ENCODE measurements at regions not wholly inside any gene's neighbourhood (a gene's known extent, or its start where the extent isn't known, plus 50 kb on each side); places are given as distances from the start of the nearest gene placed in this dataset.

- H3K4me1 ChIP-seq (ENCODE audit: insufficient read depth): no peaks in the 10 kb centered on the region
- intact Hi-C loops (cut with DNase I): no loop called here
- H3K36me3 ChIP-seq: no peaks in the 10 kb centered on the region
- no peak for DNase-seq
- WGBS, 3 donors: 39 to 49% (median 45%) methylated on average over 1 of the region's 1 CpG
- TF ChIP-seq EP300 (IDR thresholded peaks at IDR 0.05): no peak
- no peak for TF ChIP-seq POLR2A (IDR thresholded peaks at IDR 0.05)
- TF ChIP-seq, protein P1, sequence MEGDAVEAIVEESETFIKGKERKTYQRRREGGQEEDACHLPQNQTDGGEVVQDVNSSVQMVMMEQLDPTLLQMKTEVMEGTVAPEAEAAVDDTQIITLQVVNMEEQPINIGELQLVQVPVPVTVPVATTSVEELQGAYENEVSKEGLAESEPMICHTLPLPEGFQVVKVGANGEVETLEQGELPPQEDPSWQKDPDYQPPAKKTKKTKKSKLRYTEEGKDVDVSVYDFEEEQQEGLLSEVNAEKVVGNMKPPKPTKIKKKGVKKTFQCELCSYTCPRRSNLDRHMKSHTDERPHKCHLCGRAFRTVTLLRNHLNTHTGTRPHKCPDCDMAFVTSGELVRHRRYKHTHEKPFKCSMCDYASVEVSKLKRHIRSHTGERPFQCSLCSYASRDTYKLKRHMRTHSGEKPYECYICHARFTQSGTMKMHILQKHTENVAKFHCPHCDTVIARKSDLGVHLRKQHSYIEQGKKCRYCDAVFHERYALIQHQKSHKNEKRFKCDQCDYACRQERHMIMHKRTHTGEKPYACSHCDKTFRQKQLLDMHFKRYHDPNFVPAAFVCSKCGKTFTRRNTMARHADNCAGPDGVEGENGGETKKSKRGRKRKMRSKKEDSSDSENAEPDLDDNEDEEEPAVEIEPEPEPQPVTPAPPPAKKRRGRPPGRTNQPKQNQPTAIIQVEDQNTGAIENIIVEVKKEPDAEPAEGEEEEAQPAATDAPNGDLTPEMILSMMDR (IDR thresholded peaks at IDR 0.05): no peak
- no peaks in the 10 kb centered on the region for H3K27me3 ChIP-seq
- no peak overlapping the region for H3K4me3 ChIP-seq
- no peak overlapping the region for H3K27ac ChIP-seq
- no peaks in the 10 kb centered on the region for H3K9me3 ChIP-seq
Measured at GRCh38 chr3:154775821-154776548, 304.1 kb upstream of the MME start.

DNA sequence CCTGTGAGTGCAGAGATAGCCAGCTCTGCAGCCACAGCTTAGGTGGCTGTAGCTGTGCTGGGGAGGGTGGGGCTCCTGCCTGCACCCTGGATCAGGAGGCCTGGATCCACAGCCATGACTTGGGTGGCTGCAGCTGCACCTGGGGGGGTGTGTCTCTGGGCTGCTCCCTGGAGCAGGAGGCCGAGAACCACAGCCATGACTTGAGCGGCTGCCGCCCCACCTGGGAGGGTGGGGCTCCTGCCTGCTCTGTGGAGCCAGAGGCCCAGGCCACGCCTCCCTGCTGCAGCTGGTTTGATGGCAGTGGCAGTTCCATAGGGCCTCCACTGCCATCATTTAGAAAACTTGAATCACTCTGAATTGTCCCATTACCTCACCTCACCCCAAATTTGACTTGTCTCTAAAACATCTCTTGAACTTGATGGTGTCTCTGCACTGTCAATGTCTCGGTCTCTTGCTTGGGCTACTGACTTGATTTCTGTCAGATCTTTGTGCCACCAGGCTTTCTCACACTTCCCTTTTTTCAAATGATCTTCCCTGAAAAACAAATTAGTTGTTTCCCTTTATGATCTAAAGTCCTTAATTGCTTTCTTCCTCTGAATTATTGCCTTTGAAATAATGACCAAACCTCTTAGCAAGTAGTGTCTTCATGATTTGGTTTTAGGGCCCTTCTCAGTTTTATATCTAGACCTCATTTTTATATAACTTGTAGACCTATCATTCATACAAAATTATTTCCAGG is 313.2 kb upstream of the MME start:
- intact Hi-C loops (cut with DNase I): no loop called here
- TF ChIP-seq EP300 (IDR thresholded peaks at IDR 0.05) (no peak), POLR2A (IDR thresholded peaks at IDR 0.05) (no peak)
- TF ChIP-seq, protein P1 (IDR thresholded peaks at IDR 0.05): no peak
- no peaks in the 10 kb centered on the region for H3K36me3 ChIP-seq
- no peak for DNase-seq
- H3K4me1 ChIP-seq (ENCODE audit: insufficient read depth): no peaks in the 10 kb centered on the region
- no peak overlapping the region for H3K4me3 ChIP-seq
- 88 to 93% (median 92%) methylated on average over 5 of the region's 5 CpGs for WGBS, 3 donors
- H3K27me3 ChIP-seq: no peaks in the 10 kb centered on the region
- H3K27ac ChIP-seq: no peak overlapping the region
- no peaks in the 10 kb centered on the region for H3K9me3 ChIP-seq

GRCh38 chr3:154764856-154765640 is 315.1 kb upstream of the MME start:
- no peaks in the 10 kb centered on the region for H3K27me3 ChIP-seq
- H3K9me3 ChIP-seq: no peaks in the 10 kb centered on the region
- WGBS, 3 donors: 62 to 83% (median 69%) methylated on average over 3 of the region's 3 CpGs
- intact Hi-C loops (cut with DNase I): no loop called here
- no peaks in the 10 kb centered on the region for H3K36me3 ChIP-seq
- H3K27ac ChIP-seq: no peak overlapping the region
- no peak overlapping the region for H3K4me3 ChIP-seq
- H3K4me1 ChIP-seq (ENCODE audit: insufficient read depth): no peaks in the 10 kb centered on the region
- TF ChIP-seq, protein P1 (IDR thresholded peaks at IDR 0.05): no peak
- no peak for TF ChIP-seq EP300 (IDR thresholded peaks at IDR 0.05)
- TF ChIP-seq POLR2A (IDR thresholded peaks at IDR 0.05): no peak
- DNase-seq: no peak

DNA sequence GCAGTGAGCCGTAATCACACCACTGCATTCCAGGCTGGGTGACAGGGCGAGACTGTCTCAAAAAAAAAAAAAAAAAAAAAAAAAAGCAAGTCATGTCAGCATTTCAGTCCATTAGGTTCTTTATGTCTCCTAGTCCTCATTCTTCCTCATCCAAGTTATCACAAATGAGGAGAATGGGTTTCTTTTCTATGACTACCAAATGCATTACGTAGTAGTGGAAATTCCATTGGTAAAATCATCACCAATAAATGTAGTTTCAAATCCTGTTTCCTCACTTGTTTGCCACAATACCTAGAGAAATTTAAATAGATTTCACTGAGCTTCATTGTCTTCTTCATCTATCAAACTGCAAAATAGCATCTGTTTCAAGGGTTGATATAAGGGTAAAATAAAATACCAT is 317.6 kb upstream of the MME start:
- WGBS, 3 donors: 92 to 97% (median 96%) methylated on average over 3 of the region's 3 CpGs
- intact Hi-C loops (cut with DNase I): no loop called here
- Histone ChIP-seq H3K27me3 (no peaks in the 10 kb centered on the region), H3K36me3 (no peaks in the 10 kb centered on the region), H3K4me3 (no peak overlapping the region), H3K27ac (no peak overlapping the region), H3K9me3 (no peaks in the 10 kb centered on the region), H3K4me1 (ENCODE audit: insufficient read depth) (no peaks in the 10 kb centered on the region)
- no peak for DNase-seq
- TF ChIP-seq POLR2A (IDR thresholded peaks at IDR 0.05): no peak
- TF ChIP-seq EP300 (IDR thresholded peaks at IDR 0.05): no peak
- TF ChIP-seq, protein P1 (IDR thresholded peaks at IDR 0.05): no peak
